ENCODE measurements at regions not wholly inside any gene's neighbourhood (a gene's known extent, or its start where the extent isn't known, plus 50 kb on each side); places are given as distances from the start of the nearest gene placed in this dataset.

DNA sequence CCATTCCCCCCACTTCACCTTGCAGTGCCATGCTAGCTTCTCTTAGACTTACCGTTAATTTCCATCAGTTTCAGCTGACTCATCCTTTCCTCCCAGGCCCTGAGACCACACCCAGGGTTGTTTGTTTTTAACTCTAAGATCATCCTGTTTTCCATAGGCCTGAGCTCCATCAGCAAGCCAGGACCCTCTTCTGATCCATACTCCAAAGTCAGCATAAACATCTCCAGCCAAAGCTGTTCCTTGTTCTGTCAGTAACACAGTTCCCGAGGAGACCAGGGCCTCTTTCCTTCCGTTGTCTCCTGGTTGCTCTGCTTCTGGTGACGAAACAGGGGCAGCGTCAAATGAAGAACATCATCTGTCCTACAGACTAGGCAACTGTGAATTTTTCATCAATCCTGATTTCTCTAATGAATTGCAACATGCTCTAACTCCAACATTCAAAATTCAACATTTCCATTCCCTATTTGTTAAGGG is 83.8 kb upstream of the HNF1B start:
- Histone ChIP-seq H3K36me3 (ENCODE audit: control insufficient read depth, insufficient read depth, low read length) (no peaks in the 10 kb centered on the region), H3K9ac (ENCODE audit: low read depth, low read length) (no peak overlapping the region), H3K9me3 (ENCODE audit: control insufficient read depth, insufficient read depth, low read length) (no peaks in the 10 kb centered on the region), H3K27ac (ENCODE audit: low read depth, low read length) (no peak overlapping the region), H3K27me3 (ENCODE audit: control insufficient read depth, insufficient read depth, low read length) (no peaks in the 10 kb centered on the region), H3K4me3 (ENCODE audit: low read depth, low read length) (no peak overlapping the region), H3K4me1 (ENCODE audit: control insufficient read depth, insufficient read depth, low read length) (peaks cover 19% of the 10 kb centered on the region)

DNA sequence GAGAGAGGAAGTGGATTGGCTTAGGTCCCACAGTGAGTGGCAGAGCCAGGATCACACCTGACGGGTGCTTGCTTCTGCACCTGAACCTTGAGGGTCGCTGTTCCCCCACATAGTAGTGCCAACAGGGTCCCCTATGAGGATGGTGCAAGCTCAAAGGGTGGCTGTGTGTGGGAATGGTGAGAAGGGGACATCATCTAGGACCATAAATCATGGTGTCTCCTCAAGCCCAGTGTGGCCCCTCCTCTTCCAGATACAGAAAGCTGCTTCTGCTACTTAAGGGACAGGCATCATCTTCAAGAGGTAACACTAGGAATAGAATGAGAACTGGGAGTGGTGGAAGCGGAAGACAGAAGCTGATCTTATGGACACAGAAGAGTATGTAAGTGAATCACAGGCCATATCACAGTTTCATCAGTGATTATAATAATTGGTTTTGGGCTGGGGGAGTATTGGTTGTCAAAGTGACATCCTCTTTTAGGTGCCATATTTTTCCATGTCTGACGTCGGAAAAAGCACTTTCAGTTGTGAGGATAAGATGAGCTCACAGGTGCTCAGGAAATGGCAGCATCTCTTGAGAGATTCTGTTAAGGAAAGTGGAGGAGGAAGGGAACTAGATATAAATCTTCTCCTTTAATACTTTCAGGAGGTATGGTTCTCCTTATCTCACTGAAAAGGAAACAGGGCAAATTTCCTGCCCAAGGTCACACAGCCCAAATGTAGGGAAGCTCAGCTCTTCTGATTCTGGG is 83.2 kb upstream of the HNF1B start:
- H3K27me3 ChIP-seq (ENCODE audit: control insufficient read depth, insufficient read depth, low read length), result no peaks in the 10 kb centered on the region
- H3K4me1 ChIP-seq (ENCODE audit: control insufficient read depth, insufficient read depth, low read length), result peaks cover 19% of the 10 kb centered on the region
- H3K36me3 ChIP-seq (ENCODE audit: control insufficient read depth, insufficient read depth, low read length), result no peaks in the 10 kb centered on the region
- H3K4me3 ChIP-seq (ENCODE audit: low read depth, low read length), result no peak overlapping the region
- no peak overlapping the region for H3K9ac ChIP-seq (ENCODE audit: low read depth, low read length)
- no peak overlapping the region for H3K27ac ChIP-seq (ENCODE audit: low read depth, low read length)
- no peaks in the 10 kb centered on the region for H3K9me3 ChIP-seq (ENCODE audit: control insufficient read depth, insufficient read depth, low read length)

DNA sequence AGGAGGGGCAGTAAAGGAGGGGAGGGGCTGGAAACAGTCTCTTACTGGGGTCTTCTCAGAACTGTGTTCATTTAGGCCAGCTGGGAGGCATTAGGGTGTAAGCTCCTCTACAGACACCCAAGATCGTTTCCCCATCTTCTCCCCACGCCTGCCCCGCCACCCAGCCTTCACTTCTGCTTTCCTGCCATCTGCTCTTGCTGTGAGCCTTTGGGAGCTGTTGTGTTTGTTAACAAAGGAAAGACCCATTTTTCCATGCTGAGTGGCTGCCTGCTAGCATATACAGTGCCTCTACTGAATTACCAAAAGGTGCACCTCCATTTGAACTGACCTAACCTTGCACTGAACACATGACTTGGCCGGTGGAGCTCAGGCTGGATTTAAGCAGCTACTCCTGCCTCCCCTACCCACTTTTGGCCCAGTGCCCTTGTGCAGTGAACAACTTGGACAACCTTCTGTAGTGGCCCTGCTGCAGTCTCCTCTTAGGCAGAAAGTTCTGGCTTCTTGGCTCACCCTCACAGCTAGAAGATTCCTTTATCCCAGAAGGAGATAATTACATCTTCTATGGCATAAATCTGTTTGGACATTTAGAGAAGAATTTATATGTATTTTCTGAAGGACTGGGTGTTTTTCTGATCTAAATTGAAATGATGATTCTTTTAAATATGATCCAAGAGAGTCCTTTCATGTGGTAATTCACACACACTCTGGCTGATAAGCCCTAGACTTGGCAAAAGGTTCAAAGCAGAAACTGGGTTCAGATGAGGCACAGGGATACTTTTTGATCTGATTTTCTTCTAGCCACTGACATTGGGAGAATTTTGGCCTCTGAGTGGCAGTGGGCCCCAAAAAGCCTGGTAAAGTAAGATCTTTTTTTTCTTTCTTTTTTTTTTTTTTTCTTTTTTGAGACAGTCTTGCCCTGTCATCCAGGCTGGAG is 81.9 kb upstream of the HNF1B start:
- H3K4me1 ChIP-seq (ENCODE audit: control insufficient read depth, insufficient read depth, low read length), result peaks cover 19% of the 10 kb centered on the region
- no peak overlapping the region for H3K9ac ChIP-seq (ENCODE audit: low read depth, low read length)
- no peaks in the 10 kb centered on the region for H3K27me3 ChIP-seq (ENCODE audit: control insufficient read depth, insufficient read depth, low read length)
- H3K36me3 ChIP-seq (ENCODE audit: control insufficient read depth, insufficient read depth, low read length), result no peaks in the 10 kb centered on the region
- H3K4me3 ChIP-seq (ENCODE audit: low read depth, low read length), result no peak overlapping the region
- H3K9me3 ChIP-seq (ENCODE audit: control insufficient read depth, insufficient read depth, low read length), result no peaks in the 10 kb centered on the region
- H3K27ac ChIP-seq (ENCODE audit: low read depth, low read length), result no peak overlapping the region

DNA sequence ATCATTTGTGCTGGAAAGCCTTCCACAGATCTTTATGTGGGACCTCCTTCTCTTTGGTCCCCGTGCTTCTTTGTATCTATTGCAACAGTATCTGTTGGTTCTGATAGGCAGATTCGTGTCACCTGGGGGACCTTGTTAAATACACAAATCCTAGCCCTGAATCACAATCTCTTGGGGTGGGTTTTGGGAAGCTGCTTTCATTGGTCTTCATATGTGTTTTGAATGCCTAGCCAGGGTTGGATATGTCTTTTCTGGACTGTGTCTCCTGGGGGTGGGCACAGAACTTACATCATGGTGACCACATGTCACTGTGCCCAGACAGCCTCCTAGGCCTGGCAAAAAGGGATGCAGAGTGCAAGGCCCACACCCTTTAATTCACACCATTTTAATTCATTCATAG is 81.0 kb upstream of the HNF1B start:
- Histone ChIP-seq H3K27ac (ENCODE audit: low read depth, low read length) (no peak overlapping the region), H3K36me3 (ENCODE audit: control insufficient read depth, insufficient read depth, low read length) (no peaks in the 10 kb centered on the region), H3K9ac (ENCODE audit: low read depth, low read length) (no peak overlapping the region), H3K9me3 (ENCODE audit: control insufficient read depth, insufficient read depth, low read length) (no peaks in the 10 kb centered on the region), H3K4me1 (ENCODE audit: control insufficient read depth, insufficient read depth, low read length) (peaks cover 19% of the 10 kb centered on the region), H3K4me3 (ENCODE audit: low read depth, low read length) (no peak overlapping the region), H3K27me3 (ENCODE audit: control insufficient read depth, insufficient read depth, low read length) (no peaks in the 10 kb centered on the region)

DNA sequence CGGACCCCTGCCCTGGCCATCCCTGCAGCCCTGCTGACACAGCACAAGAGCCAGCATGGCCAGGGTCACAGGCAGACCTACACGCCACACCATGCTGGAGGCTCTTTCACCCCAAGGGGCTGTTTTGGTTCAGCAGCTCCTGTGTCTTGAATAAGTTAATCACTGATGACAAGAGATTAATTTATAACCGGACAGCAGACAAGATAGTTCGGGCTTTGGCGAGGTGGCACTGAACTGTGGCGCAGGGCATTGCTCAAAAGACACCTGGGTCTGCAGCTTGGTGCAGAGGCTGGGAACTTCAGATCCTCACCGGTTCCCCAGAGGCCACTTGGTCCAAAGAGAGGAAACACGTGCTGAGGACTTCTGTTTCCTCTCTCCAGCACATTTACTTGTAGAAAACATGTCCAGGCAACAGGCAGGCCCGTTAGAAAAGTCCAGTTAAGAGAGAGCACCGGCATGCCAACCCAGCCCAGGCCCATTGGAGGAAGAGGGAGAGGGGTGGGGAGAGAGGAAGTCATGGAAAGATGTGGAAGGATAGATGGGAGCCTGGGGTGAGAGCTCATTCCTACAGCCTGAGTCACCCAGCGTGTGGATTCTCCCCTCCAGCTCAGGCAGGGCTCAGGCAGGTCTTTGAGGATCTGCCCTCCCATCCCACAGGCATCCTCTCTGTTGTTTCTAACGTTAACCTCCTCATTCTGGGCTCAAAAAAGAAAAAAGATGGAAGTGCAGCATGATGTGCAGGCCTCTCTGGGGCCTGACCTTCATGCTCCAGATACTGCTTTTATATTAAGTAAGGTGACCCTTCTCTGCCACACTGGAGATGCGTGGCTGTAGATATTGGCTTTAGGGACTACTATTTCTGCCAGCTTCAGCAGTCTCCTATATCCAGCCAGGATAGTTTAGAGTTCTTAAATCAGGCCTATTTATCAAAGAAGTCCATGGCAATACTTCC is 80.0 kb upstream of the HNF1B start:
- Histone ChIP-seq H3K36me3 (ENCODE audit: control insufficient read depth, insufficient read depth, low read length) (no peaks in the 10 kb centered on the region), H3K9me3 (ENCODE audit: control insufficient read depth, insufficient read depth, low read length) (no peaks in the 10 kb centered on the region), H3K4me3 (ENCODE audit: low read depth, low read length) (no peak overlapping the region), H3K27ac (ENCODE audit: low read depth, low read length) (peak overlapping the region; percentile 46), H3K4me1 (ENCODE audit: control insufficient read depth, insufficient read depth, low read length) (peaks cover 14% of the 10 kb centered on the region), H3K27me3 (ENCODE audit: control insufficient read depth, insufficient read depth, low read length) (no peaks in the 10 kb centered on the region), H3K9ac (ENCODE audit: low read depth, low read length) (no peak overlapping the region)

DNA sequence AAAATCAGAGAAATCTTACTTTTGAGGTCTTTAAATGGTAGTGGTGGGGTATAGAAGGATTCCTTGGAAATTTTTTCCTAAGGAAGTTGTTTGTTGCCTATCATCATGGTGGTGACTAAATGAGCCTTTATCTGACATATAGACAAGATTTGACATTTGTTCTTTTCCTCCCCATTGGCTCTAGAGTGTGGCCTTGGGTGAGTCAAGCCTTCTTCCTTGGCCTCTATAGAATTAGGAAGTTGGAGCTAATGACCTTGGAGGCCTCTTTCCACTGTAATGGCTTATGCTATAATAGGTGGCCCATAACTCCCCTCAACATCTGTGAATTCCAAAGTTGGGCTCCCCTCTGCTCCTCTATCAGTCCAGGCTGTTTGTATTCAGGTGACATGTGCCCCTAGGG is 79.1 kb upstream of the HNF1B start:
- no peaks in the 10 kb centered on the region for H3K9me3 ChIP-seq (ENCODE audit: control insufficient read depth, insufficient read depth, low read length)
- H3K27me3 ChIP-seq (ENCODE audit: control insufficient read depth, insufficient read depth, low read length), result no peaks in the 10 kb centered on the region
- H3K4me1 ChIP-seq (ENCODE audit: control insufficient read depth, insufficient read depth, low read length), result peaks cover 7% of the 10 kb centered on the region; the same call in 1 of the 2 replicates
- no peaks in the 10 kb centered on the region for H3K36me3 ChIP-seq (ENCODE audit: control insufficient read depth, insufficient read depth, low read length)
- H3K9ac ChIP-seq (ENCODE audit: low read depth, low read length), result no peak overlapping the region
- no peak overlapping the region for H3K27ac ChIP-seq (ENCODE audit: low read depth, low read length)
- no peak overlapping the region for H3K4me3 ChIP-seq (ENCODE audit: low read depth, low read length)

DNA sequence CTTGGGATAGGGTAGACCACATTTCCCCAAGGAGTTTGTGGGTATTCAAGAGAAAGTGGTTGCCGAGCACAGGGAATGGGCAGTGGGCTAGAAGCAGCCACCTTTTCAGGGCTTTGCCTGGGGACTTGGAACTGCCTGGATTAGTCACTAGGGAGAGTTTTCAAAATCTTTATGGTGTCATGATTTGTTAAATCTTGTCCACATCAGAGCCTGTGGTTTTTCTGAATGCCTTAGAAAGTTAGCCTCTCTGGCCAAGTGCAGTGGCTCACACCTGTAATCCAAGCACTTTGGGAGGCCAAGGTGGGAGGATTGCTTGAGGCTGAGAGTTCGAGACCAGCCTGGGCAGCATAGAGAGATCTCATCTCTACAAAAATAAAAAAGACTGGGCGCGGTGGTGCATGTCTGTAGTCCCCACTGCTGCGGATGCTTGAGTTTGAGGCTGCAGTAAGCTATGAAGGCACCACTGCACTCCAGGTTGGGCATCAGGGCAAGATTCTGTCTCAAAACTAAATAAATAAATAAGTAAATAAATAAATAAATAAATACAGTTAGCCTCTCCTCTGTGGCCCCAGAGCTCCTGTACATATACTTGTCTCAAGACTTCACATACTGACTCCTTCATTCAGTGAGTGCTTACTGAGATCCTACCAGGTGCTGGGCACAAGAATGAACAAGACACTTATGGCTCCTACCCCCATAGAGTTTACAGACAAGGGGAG is 76.3 kb upstream of the HNF1B start:
- Histone ChIP-seq H3K27me3 (ENCODE audit: control insufficient read depth, insufficient read depth, low read length) (no peaks in the 10 kb centered on the region), H3K4me1 (ENCODE audit: control insufficient read depth, insufficient read depth, low read length) (no peaks in the 10 kb centered on the region; the same call in 1 of the 2 replicates), H3K9me3 (ENCODE audit: control insufficient read depth, insufficient read depth, low read length) (no peaks in the 10 kb centered on the region), H3K27ac (ENCODE audit: low read depth, low read length) (no peak overlapping the region), H3K9ac (ENCODE audit: low read depth, low read length) (no peak overlapping the region), H3K36me3 (ENCODE audit: control insufficient read depth, insufficient read depth, low read length) (no peaks in the 10 kb centered on the region), H3K4me3 (ENCODE audit: low read depth, low read length) (no peak overlapping the region)

DNA sequence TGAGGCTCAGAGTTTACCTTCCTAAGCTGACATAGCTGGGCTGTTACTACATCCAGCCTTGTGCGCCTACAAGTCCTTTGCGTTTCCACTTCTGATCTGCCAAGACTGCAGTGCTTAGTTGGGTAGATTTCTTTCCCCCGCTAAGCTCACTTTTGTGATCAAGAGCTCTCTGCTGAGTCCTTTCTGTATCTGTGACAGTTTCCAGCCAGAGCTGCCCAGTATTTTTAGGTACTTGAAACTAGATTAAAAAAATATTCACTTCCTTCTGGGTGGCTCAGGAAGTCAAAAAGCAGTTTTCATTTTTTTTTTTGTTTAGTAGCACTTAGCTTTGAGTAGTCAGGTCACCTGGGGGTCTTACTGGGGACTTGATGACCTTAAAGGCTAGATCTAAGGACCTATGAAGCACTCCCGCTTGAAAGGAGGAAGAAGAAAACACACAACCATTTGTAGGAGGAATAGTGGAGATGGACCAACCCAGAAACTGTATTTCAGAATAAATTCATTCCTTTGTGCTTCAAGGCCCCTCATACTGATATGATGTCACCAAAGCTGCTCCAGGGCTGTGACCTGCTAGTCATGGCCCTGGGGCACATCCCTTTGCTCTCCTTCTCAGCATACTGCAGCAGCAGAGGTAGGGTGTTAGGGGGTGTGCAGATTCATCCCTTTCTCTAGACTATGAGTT is 75.6 kb upstream of the HNF1B start:
- Histone ChIP-seq H3K9me3 (ENCODE audit: control insufficient read depth, insufficient read depth, low read length) (no peaks in the 10 kb centered on the region), H3K4me1 (ENCODE audit: control insufficient read depth, insufficient read depth, low read length) (no peaks in the 10 kb centered on the region; the same call in 1 of the 2 replicates), H3K9ac (ENCODE audit: low read depth, low read length) (no peak overlapping the region), H3K27me3 (ENCODE audit: control insufficient read depth, insufficient read depth, low read length) (no peaks in the 10 kb centered on the region), H3K27ac (ENCODE audit: low read depth, low read length) (no peak overlapping the region), H3K36me3 (ENCODE audit: control insufficient read depth, insufficient read depth, low read length) (no peaks in the 10 kb centered on the region), H3K4me3 (ENCODE audit: low read depth, low read length) (no peak overlapping the region)

DNA sequence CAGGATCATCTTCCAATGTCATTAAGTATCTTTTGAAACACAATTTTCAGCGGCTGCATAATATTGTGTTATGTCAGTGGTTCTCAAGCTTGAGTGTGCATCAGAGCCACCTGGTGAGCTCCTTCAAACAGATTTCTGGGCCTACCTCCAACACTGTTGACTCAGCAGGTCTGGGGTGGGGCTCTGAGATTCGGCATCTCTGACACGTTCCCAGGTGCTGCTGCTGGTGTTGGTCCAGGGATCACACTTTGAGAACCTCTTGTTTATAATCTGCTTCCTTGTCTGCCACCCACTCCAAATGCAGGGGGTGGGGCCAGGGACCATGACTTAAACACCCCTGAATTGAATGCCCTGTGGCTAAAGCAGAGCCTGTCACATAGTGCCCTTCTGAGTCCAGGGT is 73.8 kb upstream of the HNF1B start:
- no peaks in the 10 kb centered on the region for H3K27me3 ChIP-seq (ENCODE audit: control insufficient read depth, insufficient read depth, low read length)
- no peak overlapping the region for H3K4me3 ChIP-seq (ENCODE audit: low read depth, low read length)
- no peaks in the 10 kb centered on the region for H3K9me3 ChIP-seq (ENCODE audit: control insufficient read depth, insufficient read depth, low read length)
- no peaks in the 10 kb centered on the region for H3K36me3 ChIP-seq (ENCODE audit: control insufficient read depth, insufficient read depth, low read length)
- H3K4me1 ChIP-seq (ENCODE audit: control insufficient read depth, insufficient read depth, low read length), result no peaks in the 10 kb centered on the region
- H3K27ac ChIP-seq (ENCODE audit: low read depth, low read length), result no peak overlapping the region
- no peak overlapping the region for H3K9ac ChIP-seq (ENCODE audit: low read depth, low read length)

DNA sequence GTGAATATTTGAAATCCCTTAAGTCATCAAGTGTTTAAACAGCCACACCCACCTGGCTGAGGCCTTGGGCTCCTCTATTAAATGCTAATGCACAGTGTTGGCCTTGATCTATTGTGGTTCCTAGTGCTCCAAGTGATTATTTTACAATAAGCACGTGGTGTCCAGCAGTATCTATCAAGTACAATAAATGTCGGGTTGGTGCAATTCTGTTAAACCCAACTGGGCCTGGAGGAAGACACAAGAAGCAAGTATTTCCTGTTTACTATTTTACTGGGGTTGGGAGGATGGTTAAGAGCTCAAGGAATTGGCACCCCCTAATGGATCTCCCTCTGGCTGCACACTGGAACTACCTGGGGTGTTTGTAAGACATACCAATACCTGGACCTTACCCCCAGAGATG is 72.1 kb upstream of the HNF1B start:
- no peaks in the 10 kb centered on the region for H3K27me3 ChIP-seq (ENCODE audit: control insufficient read depth, insufficient read depth, low read length)
- no peak overlapping the region for H3K9ac ChIP-seq (ENCODE audit: low read depth, low read length)
- no peak overlapping the region for H3K27ac ChIP-seq (ENCODE audit: low read depth, low read length)
- H3K4me3 ChIP-seq (ENCODE audit: low read depth, low read length), result no peak overlapping the region
- H3K9me3 ChIP-seq (ENCODE audit: control insufficient read depth, insufficient read depth, low read length), result no peaks in the 10 kb centered on the region
- H3K36me3 ChIP-seq (ENCODE audit: control insufficient read depth, insufficient read depth, low read length), result no peaks in the 10 kb centered on the region
- no peaks in the 10 kb centered on the region for H3K4me1 ChIP-seq (ENCODE audit: control insufficient read depth, insufficient read depth, low read length)

Data from HUES48 (cell line).